HL-60 (cell line): ENCODE measurements at regions not wholly inside any gene's neighbourhood (a gene's known extent, or its start where the extent isn't known, plus 50 kb on each side); places are given as distances from the start of the nearest gene placed in this dataset.

Source experiments
- DNase-seq, 2 experiments: peaks; one replicate each; pipeline ENCODE4 v3.0.0-alpha.2; 2010 to 2020; ENCODE audit warnings: low read depth in 1 of 2, low spot score in 1 of 2
- H3K27ac ChIP-seq: fragments of 250-450 bp; sonication (Bioruptor Pico); replicated peaks from 2 replicates; pipeline ENCODE4 v1.5.1; 2020; ENCODE audit warnings: mild to moderate bottlenecking, moderate library complexity
- H3K27me3 ChIP-seq: fragments of 250-450 bp; sonication (Bioruptor Pico); 2 replicates; pipeline ENCODE4 v1.5.1; 2021; ENCODE audit warnings: mild to moderate bottlenecking, moderate library complexity; ENCODE audit not compliant: insufficient read depth, poor library complexity, severe bottlenecking
- H3K4me3 ChIP-seq: replicated peaks from 2 replicates; pipeline ENCODE4 v1.5.1; 2011; ENCODE audit warnings: mild to moderate bottlenecking, control low read depth, low read length; ENCODE audit not compliant: insufficient read depth
- GABPA ChIP-seq: IDR thresholded peaks from 2 replicates; pipeline ENCODE4 v1.6.1; 2012; ENCODE audit warnings: low read depth
- POLR2AphosphoS5 ChIP-seq: IDR thresholded peaks from 2 replicates; pipeline ENCODE4 v1.6.1; 2012; ENCODE audit warnings: low read depth
- SPI1 ChIP-seq: IDR thresholded peaks from 2 replicates; pipeline ENCODE4 v1.6.1; 2012; ENCODE audit warnings: low read depth, mild to moderate bottlenecking, borderline replicate concordance
- TF ChIP-seq, protein P1 (sequence below): IDR thresholded peaks from one replicate; pipeline ENCODE4 v1.5.1; 2011; ENCODE audit warnings: low read length, control low read depth, inconsistent platforms; ENCODE audit not compliant: insufficient read depth
- TF ChIP-seq, protein P2 (sequence below): IDR thresholded peaks from 2 replicates; pipeline ENCODE4 v1.6.1; 2012; ENCODE audit warnings: low read depth; ENCODE audit not compliant: insufficient replicate concordance

DNA sequence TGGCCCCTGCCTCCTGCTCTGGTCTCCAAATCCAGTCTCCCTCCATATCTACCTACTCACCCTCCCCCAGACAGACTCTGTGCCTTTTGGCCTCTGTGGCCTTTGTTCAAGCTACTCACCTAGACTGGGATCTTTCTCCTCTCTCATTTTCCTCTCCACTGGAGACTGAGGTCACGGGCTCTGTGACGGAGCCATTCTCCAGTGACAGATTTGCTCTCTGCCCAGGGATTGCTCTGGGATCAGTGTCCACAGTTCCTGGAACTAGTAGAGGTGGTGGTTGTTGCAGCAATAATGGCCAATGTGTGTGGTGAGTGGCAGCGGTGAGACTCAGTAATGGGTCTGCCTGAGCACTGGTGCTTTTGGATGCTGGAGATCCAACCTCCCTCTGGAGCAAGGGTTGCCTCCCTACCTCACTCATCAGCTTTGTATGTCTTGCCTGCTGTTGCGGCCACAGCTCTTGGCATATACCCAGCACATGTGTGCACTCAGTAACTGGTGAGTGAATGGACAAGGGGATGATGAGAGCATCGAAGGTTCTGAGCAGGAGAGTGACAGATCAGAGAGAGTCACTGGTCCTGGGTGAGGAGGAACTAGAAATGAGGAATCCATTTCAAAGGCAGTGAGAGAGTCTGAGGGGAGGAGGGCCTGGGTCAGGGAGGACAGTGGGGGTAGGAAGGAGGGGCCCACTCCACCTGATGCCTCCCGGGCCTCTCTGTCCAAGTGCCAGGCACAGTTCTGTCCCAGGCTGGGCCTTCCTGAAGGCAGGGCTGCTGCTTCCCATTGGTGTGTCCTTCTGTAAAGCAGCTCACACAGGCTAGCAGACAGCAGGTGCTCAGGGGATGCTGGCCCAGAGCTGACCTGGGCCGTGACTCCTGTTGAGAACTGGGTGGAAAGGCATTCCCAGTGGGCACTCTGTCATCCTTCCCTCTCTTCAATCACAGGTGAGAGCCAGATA is 96.5 kb upstream of the PITX1 start:
- DNase-seq: no peak
- TF ChIP-seq SPI1: no peak
- TF ChIP-seq GABPA: no peak
- no peak for TF ChIP-seq POLR2AphosphoS5
- TF ChIP-seq, protein P1, sequence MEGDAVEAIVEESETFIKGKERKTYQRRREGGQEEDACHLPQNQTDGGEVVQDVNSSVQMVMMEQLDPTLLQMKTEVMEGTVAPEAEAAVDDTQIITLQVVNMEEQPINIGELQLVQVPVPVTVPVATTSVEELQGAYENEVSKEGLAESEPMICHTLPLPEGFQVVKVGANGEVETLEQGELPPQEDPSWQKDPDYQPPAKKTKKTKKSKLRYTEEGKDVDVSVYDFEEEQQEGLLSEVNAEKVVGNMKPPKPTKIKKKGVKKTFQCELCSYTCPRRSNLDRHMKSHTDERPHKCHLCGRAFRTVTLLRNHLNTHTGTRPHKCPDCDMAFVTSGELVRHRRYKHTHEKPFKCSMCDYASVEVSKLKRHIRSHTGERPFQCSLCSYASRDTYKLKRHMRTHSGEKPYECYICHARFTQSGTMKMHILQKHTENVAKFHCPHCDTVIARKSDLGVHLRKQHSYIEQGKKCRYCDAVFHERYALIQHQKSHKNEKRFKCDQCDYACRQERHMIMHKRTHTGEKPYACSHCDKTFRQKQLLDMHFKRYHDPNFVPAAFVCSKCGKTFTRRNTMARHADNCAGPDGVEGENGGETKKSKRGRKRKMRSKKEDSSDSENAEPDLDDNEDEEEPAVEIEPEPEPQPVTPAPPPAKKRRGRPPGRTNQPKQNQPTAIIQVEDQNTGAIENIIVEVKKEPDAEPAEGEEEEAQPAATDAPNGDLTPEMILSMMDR: no peak
- TF ChIP-seq, protein P2, sequence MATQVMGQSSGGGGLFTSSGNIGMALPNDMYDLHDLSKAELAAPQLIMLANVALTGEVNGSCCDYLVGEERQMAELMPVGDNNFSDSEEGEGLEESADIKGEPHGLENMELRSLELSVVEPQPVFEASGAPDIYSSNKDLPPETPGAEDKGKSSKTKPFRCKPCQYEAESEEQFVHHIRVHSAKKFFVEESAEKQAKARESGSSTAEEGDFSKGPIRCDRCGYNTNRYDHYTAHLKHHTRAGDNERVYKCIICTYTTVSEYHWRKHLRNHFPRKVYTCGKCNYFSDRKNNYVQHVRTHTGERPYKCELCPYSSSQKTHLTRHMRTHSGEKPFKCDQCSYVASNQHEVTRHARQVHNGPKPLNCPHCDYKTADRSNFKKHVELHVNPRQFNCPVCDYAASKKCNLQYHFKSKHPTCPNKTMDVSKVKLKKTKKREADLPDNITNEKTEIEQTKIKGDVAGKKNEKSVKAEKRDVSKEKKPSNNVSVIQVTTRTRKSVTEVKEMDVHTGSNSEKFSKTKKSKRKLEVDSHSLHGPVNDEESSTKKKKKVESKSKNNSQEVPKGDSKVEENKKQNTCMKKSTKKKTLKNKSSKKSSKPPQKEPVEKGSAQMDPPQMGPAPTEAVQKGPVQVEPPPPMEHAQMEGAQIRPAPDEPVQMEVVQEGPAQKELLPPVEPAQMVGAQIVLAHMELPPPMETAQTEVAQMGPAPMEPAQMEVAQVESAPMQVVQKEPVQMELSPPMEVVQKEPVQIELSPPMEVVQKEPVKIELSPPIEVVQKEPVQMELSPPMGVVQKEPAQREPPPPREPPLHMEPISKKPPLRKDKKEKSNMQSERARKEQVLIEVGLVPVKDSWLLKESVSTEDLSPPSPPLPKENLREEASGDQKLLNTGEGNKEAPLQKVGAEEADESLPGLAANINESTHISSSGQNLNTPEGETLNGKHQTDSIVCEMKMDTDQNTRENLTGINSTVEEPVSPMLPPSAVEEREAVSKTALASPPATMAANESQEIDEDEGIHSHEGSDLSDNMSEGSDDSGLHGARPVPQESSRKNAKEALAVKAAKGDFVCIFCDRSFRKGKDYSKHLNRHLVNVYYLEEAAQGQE: no peak
- Histone ChIP-seq H3K4me3 (no peak overlapping the region), H3K27me3 (no peaks in the 10 kb centered on the region), H3K27ac (no peak overlapping the region)

DNA sequence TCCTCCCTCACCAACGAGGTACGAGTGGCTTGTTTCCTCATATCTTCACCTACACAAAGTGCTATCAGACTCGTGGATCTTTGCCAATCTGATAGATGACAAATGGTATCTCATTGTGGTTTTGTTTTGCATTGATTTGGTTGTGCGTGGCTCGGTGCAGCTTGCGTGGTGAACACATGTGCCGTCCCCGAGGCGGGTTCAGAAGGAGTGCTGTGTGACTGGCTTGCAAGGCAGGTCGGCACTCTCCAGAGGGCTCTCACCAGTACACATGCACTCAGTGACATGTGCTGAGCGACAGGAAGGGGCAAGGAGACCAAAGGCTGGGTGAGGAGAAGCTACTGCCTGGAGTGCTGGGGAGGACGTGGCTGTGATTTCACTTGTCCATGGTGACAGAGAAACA is 95.3 kb upstream of the PITX1 start:
- H3K27ac ChIP-seq: no peak overlapping the region
- TF ChIP-seq, protein P1: no peak
- TF ChIP-seq, protein P2: no peak
- no peak for TF ChIP-seq GABPA
- no peak for TF ChIP-seq SPI1
- no peak for TF ChIP-seq POLR2AphosphoS5
- H3K27me3 ChIP-seq: no peaks in the 10 kb centered on the region
- no peak overlapping the region for H3K4me3 ChIP-seq
- no peak for DNase-seq

DNA sequence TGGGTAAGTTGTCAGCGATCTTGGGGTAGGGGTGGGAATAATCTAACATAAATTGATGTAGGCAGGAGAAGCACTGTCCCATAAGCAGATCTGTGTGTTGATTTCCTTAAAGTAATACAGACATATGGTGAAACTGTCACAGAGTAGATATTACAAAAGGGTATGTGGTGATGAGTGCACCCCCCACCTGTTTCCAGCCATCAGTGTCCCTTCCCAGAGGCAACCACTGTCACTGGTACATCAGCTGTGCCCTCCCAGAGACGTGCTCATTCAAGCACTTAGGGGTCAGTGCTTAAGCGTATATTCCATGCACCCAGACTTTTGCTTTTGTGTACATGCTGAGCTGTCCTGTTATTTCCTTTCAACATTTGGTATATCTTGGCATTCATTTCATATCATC is 94.3 kb upstream of the PITX1 start:
- H3K27ac ChIP-seq: no peak overlapping the region
- H3K27me3 ChIP-seq: no peaks in the 10 kb centered on the region
- no peak for TF ChIP-seq POLR2AphosphoS5
- no peak for TF ChIP-seq GABPA
- TF ChIP-seq SPI1: no peak
- TF ChIP-seq, protein P2: no peak
- TF ChIP-seq, protein P1: no peak
- no peak overlapping the region for H3K4me3 ChIP-seq
- no peak for DNase-seq
